H1 (cell line): ENCODE measurements at regions not wholly inside any gene's neighbourhood (a gene's known extent, or its start where the extent isn't known, plus 50 kb on each side); places are given as distances from the start of the nearest gene placed in this dataset.

Experiments
- CTCF ChIA-PET: fragments of 300-600 bp; sonication (Branson Sonifier 250); formaldehyde crosslinking; loops from one replicate; lab custom pipeline; 2021; ENCODE audit not compliant: partially characterized antibody; lab: Charles Lee
- POLR2A ChIA-PET: fragments of 300-600 bp; sonication (Branson Sonifier 250); formaldehyde crosslinking; loops from one replicate; lab custom pipeline; 2021; ENCODE audit warnings: inconsistent platforms; ENCODE audit not compliant: partially characterized antibody; lab: Charles Lee
- DNase-seq, 2 experiments: peaks; one replicate each; pipeline versions ENCODE4 v3.0.0 to v3.0.0-alpha.2; 2010 to 2022; ENCODE audit warnings: low spot score in 2 of 2, low read depth in 1 of 2, mixed read lengths in 1 of 2
- FAIRE-seq: peaks from 2 replicates; lab custom pipeline; 2011; peaks lifted over from hg19 to GRCh38; lab: Jason Lieb, UNC
- H2AFZ ChIP-seq: 2 replicates; pipeline ENCODE4 v1.8.1; 2012; ENCODE audit warnings: low read length, inconsistent platforms
- H2AK5ac ChIP-seq: 2 replicates; pipeline ENCODE4 v1.6.1; 2013; ENCODE audit warnings: low read depth, low read length
- H2BK120ac ChIP-seq: replicated peaks from 2 replicates; pipeline ENCODE3; 2013; ENCODE audit warnings: low read depth, low read length, inconsistent platforms
- H2BK12ac ChIP-seq: 2 replicates; pipeline ENCODE4 v1.6.1; 2013; ENCODE audit warnings: low read depth, low read length
- H2BK15ac ChIP-seq: 2 replicates; pipeline ENCODE4 v1.6.1; 2013; ENCODE audit warnings: low read length
- H2BK20ac ChIP-seq: 2 replicates; pipeline ENCODE4 v1.6.1; 2013; ENCODE audit warnings: low read length
- H2BK5ac ChIP-seq: 2 replicates; pipeline ENCODE4 v1.6.1; 2013; ENCODE audit warnings: low read depth, low read length
- H3K14ac ChIP-seq: 2 replicates; pipeline ENCODE4 v1.6.1; 2013; ENCODE audit warnings: inconsistent platforms; ENCODE audit not compliant: insufficient read length
- H3K18ac ChIP-seq: 2 replicates; pipeline ENCODE4 v1.6.1; 2013; ENCODE audit warnings: low read length; ENCODE audit errors: extremely low read depth
- H3K23ac ChIP-seq: 2 replicates; pipeline ENCODE4 v1.6.1; 2013; ENCODE audit warnings: inconsistent platforms; ENCODE audit not compliant: insufficient read length
- H3K23me2 ChIP-seq: 2 replicates; pipeline ENCODE4 v1.6.1; 2013; ENCODE audit warnings: low read depth, low read length
- H3K27ac ChIP-seq: 2 replicates; pipeline ENCODE4 v1.6.1; 2011; ENCODE audit warnings: low read depth, low read length, inconsistent platforms
- H3K27me3 ChIP-seq, 4 experiments: replicated peaks in 1 of 4; 1 replicate in 1 of 4; 2 replicates in 3 of 4; pipeline versions ENCODE4 v1.6.1 to v1.8.1; 2011 to 2013; ENCODE audit warnings: low read length in 3 of 4, mild to moderate bottlenecking in 3 of 4, inconsistent platforms in 2 of 4, mixed read lengths in 2 of 4, moderate library complexity in 1 of 4; ENCODE audit not compliant: control insufficient read depth in 3 of 4, insufficient read depth in 3 of 4; ENCODE audit errors: extremely low read depth in 1 of 4
- H3K36me3 ChIP-seq, 4 experiments: 2 replicates each; pipeline versions ENCODE4 v1.6.1 to v1.8.1; 2011 to 2013; ENCODE audit warnings: mild to moderate bottlenecking in 4 of 4, low read length in 3 of 4, moderate library complexity in 2 of 4, control low read depth in 1 of 4, inconsistent platforms in 1 of 4; ENCODE audit not compliant: insufficient read depth in 4 of 4, control insufficient read depth in 2 of 4
- H3K4ac ChIP-seq: replicated peaks from 2 replicates; pipeline ENCODE3; 2013; ENCODE audit warnings: low read length, low read depth, mixed read lengths, inconsistent platforms; ENCODE audit not compliant: insufficient read length
- H3K4me1 ChIP-seq, 4 experiments: replicated peaks in 1 of 4; 1 replicate in 1 of 4; 2 replicates in 3 of 4; pipeline versions ENCODE4 v1.6.1 to v1.8.1; 2011 to 2013; ENCODE audit warnings: low read length in 3 of 4, inconsistent platforms in 2 of 4, mixed read lengths in 1 of 4; ENCODE audit not compliant: insufficient read depth in 4 of 4, control insufficient read depth in 3 of 4
- H3K4me2 ChIP-seq, 2 experiments: 2 replicates each; pipeline versions ENCODE4 v1.6.1 to v1.8.1; 2011 to 2013; ENCODE audit warnings: low read depth in 2 of 2, low read length in 2 of 2, control low read depth in 1 of 2, inconsistent platforms in 1 of 2, mild to moderate bottlenecking in 1 of 2; ENCODE audit not compliant: insufficient read depth in 1 of 2
- H3K4me3 ChIP-seq, 4 experiments: fragments of 200-600, 300-600 bp in 1 of 4; sonication (generic), shearing (Covaris generic), sonication (Bioruptor Twin) in 1 of 4; 2 replicates each; pipeline versions ENCODE4 v1.5.1 to v1.8.1; 2011 to 2016; ENCODE audit warnings: low read length in 4 of 4, low read depth in 3 of 4, control low read depth in 2 of 4, inconsistent platforms in 2 of 4, mild to moderate bottlenecking in 2 of 4, mixed read lengths in 1 of 4, moderate library complexity in 1 of 4; ENCODE audit not compliant: insufficient read depth in 2 of 4; ENCODE audit errors: extremely low read depth in 1 of 4
- H3K56ac ChIP-seq: replicated peaks from 2 replicates; pipeline ENCODE3; 2013; ENCODE audit warnings: low read depth, mild to moderate bottlenecking, mixed read lengths, low read length, inconsistent platforms; ENCODE audit not compliant: insufficient read length
- H3K79me1 ChIP-seq: 2 replicates; pipeline ENCODE4 v1.6.1; 2013; ENCODE audit warnings: low read depth, low read length, control low read depth
- H3K79me2 ChIP-seq, 2 experiments: 2 replicates each; pipeline versions ENCODE4 v1.6.1 to v1.8.1; 2012 to 2013; ENCODE audit warnings: low read length in 2 of 2, mild to moderate bottlenecking in 2 of 2, inconsistent platforms in 1 of 2; ENCODE audit not compliant: insufficient read depth in 2 of 2, control insufficient read depth in 1 of 2
- H3K9ac ChIP-seq, 4 experiments: replicated peaks in 1 of 4; 1 replicate in 1 of 4; 2 replicates in 3 of 4; pipeline versions ENCODE4 v1.6.1 to v1.8.1; 2011 to 2013; ENCODE audit warnings: low read depth in 3 of 4, low read length in 3 of 4, control low read depth in 2 of 4, mild to moderate bottlenecking in 2 of 4, moderate library complexity in 2 of 4, inconsistent platforms in 1 of 4; ENCODE audit errors: extremely low read depth in 1 of 4
- H3K9me3 ChIP-seq, 2 experiments: 2 replicates each; pipeline versions ENCODE4 v1.6.1 to v1.8.1; 2012 to 2013; ENCODE audit warnings: mild to moderate bottlenecking in 2 of 2, moderate library complexity in 2 of 2, control low read depth in 1 of 2, inconsistent platforms in 1 of 2, low read depth in 1 of 2, low read length in 1 of 2, mixed read lengths in 1 of 2; ENCODE audit not compliant: insufficient read depth in 2 of 2
- H4K20me1 ChIP-seq, 2 experiments: replicated peaks in 1 of 2; 2 replicates each; pipeline versions ENCODE3 to v1.8.1; 2011 to 2013; ENCODE audit warnings: inconsistent platforms in 2 of 2, low read length in 2 of 2, mild to moderate bottlenecking in 1 of 2; ENCODE audit not compliant: insufficient read depth in 2 of 2, control insufficient read depth in 1 of 2
- H4K5ac ChIP-seq: 2 replicates; pipeline ENCODE4 v1.6.1; 2013; ENCODE audit warnings: low read length, low read depth, mixed read lengths, inconsistent platforms; ENCODE audit not compliant: insufficient read length
- H4K8ac ChIP-seq: 2 replicates; pipeline ENCODE4 v1.8.0; 2013; ENCODE audit warnings: mild to moderate bottlenecking, moderate library complexity, low read length, inconsistent platforms; ENCODE audit not compliant: insufficient read depth; ENCODE audit errors: extremely low read depth
- H4K91ac ChIP-seq: replicated peaks from 2 replicates; pipeline ENCODE3; 2013; ENCODE audit warnings: low read length, mixed read lengths, inconsistent platforms; ENCODE audit not compliant: insufficient read length
- CREB1 ChIP-seq: IDR thresholded peaks from 2 replicates; pipeline ENCODE4 v1.6.1; 2012; ENCODE audit warnings: inconsistent platforms
- FOSL1 ChIP-seq: IDR thresholded peaks from 2 replicates; pipeline ENCODE4 v1.6.1; 2011; ENCODE audit warnings: mild to moderate bottlenecking, low read depth, low read length, moderate library complexity; ENCODE audit not compliant: insufficient read depth
- POLR2A ChIP-seq, 2 experiments: IDR thresholded peaks; 1 replicate in 1 of 2; 2 replicates in 1 of 2; pipeline ENCODE4 v1.6.1; 2011; ENCODE audit warnings: low read depth in 2 of 2, low read length in 2 of 2, mild to moderate bottlenecking in 2 of 2; ENCODE audit errors: control extremely low read depth in 1 of 2
- SP1 ChIP-seq: IDR thresholded peaks from 2 replicates; pipeline ENCODE4 v1.6.1; 2011; ENCODE audit warnings: low read depth, low read length
- TBP ChIP-seq: IDR thresholded peaks from 2 replicates; pipeline ENCODE4 v1.6.1; 2011; ENCODE audit warnings: low read depth, low read length, improper control_type of control experiment
- WGBS, 2 experiments: shearing (Covaris generic) in 1 of 2; methylation state at CpG; one replicate each; pipeline versions ENCODE4 v1.1.6 to v1.1.7; 2013 to 2015; ENCODE audit warnings: low lambda C conversion rate in 2 of 2, mixed read lengths in 2 of 2, inconsistent platforms in 1 of 2, low coverage in 1 of 2, missing lambda C conversion rate in 1 of 2; ENCODE audit not compliant: insufficient replicate concordance in 2 of 2, insufficient coverage in 1 of 2, insufficient read length in 1 of 2; ENCODE audit errors: extremely low coverage in 1 of 2, missing lambda C conversion rate in 1 of 2; 5-methylcytosine and 5-hydroxymethylcytosine counted together

DNA sequence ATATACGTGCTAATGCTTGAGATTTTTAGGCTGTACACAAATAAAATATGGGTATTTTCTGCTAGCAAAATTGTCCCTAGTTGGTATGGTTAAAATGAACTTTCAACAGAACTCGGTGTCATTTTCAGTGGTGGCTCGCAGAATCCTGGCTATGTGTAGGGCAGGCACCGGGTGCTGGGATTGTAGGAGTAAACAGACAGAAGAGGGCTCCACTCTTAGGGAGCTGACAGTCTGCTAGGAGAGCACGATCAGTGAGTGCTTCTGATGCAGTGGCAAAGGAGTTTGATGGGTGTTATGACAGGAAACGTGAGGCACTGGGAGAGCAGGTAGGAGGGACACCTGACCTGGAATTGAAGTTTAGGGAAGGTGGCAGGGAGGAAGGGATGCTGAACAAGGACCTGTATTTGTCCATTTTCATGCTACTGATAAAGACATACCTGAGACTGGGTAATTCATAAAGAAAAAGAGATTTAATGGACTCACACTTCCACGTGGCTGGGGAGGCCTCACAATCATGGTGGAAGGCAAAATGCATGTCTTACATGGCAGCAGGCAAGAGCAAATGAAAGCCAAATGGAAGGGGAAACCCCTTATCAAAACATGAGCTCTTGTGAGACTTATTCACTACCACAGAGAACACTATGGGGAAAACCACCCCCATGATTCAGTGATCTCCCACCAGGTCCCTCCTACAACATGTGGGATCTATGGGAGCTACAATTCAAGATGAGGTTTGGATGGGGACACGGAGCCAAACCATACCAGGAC is 105.4 kb upstream of the LCLAT1 start:
- H3K4ac ChIP-seq: no peak overlapping the region
- ChIA-PET CTCF (interaction anchor here (0.6 to 1.6 kb wide), 2 partner anchors 32 to 369 kb away, joined by 3 read pairs; no protein-coding TSS in a partner anchor), POLR2A (no interaction called here)

More for the DNA sequence above, 105.4 kb upstream of the LCLAT1 start:
- H3K4me3 ChIP-seq: no peak overlapping the region
- H4K8ac ChIP-seq: no peak overlapping the region
- H3K23me2 ChIP-seq: no peaks in the 10 kb centered on the region
- peaks cover 10 to 18% of the 10 kb centered on the region in 2 experiments; a peak in 2 of 4 replicates for H3K9me3 ChIP-seq
- WGBS, 2 experiments: 92% methylated on average over 8 of the region's 8 CpGs; no CpG with 5 or more reads in 1 of the 2 experiments
- no peaks in the 10 kb centered on the region for H3K27me3 ChIP-seq
- H3K27ac ChIP-seq: no peak overlapping the region
- H3K36me3 ChIP-seq: no peaks in the 10 kb centered on the region
- no peak overlapping the region for H3K4me2 ChIP-seq
- H2BK5ac ChIP-seq: no peak overlapping the region
- H2BK120ac ChIP-seq: no peak overlapping the region
- no peak overlapping the region for H3K9ac ChIP-seq
- H2BK15ac ChIP-seq: no peak overlapping the region
- peaks cover 0 to 2% (median under 1%) of the 10 kb centered on the region in 4 experiments; a peak in 3 of 7 replicates for H3K4me1 ChIP-seq
- no peak overlapping the region for H3K18ac ChIP-seq
- FAIRE-seq (no peak), DNase-seq (no peak)
- no peaks in the 10 kb centered on the region for H3K79me1 ChIP-seq
- no peaks in the 10 kb centered on the region for H3K79me2 ChIP-seq
- no peak overlapping the region for H3K23ac ChIP-seq
- H2AK5ac ChIP-seq: no peak overlapping the region
- no peak overlapping the region for H2BK12ac ChIP-seq
- H2BK20ac ChIP-seq: no peak overlapping the region
- H4K5ac ChIP-seq: no peak overlapping the region
- H4K91ac ChIP-seq: no peak overlapping the region
- H3K14ac ChIP-seq: no peak overlapping the region
- no peak overlapping the region for H3K56ac ChIP-seq
- H2AFZ ChIP-seq: no peak overlapping the region
- TF ChIP-seq TBP (no peak), SP1 (no peak), FOSL1 (no peak), CREB1 (no peak), POLR2A (IDR thresholded peaks at IDR 0.05; ENCODE audit: control extremely low read depth in 1 of 2, low read depth in 2 of 2, low read length in 2 of 2) (no peak)
- H4K20me1 ChIP-seq: no peaks in the 10 kb centered on the region
